GM18909 (cell line): ENCODE measurements at regions not wholly inside any gene's neighbourhood (a gene's known extent, or its start where the extent isn't known, plus 50 kb on each side); places are given as distances from the start of the nearest gene placed in this dataset.
"Not testable (repeated sequence)": the region's sequence is repeated elsewhere in the genome, so short reads cannot be mapped to it uniquely, and the experiment has no call there.

Source experiments
- ATAC-seq: cut with Tn5 transposase; IDR thresholded peaks from one replicate; pipeline ENCODE4 v1.9.1; 2021; ENCODE audit warnings: mild to moderate bottlenecking; ENCODE audit not compliant: unreplicated experiment, poor library complexity

- no peak for ATAC-seq
Observed at GRCh38 chrX:136975684-136976470, 57.9 kb downstream of the GPR101 start.

- no peak for ATAC-seq
Observed at GRCh38 chrX:136967966-136968365, 65.8 kb downstream of the GPR101 start.

GRCh38 chrX:136963973-136964372 lies 69.8 kb downstream of the GPR101 start:
- no peak for ATAC-seq

- no peak for ATAC-seq
Observed at GRCh38 chrX:136961594-136962135, 72.1 kb downstream of the GPR101 start.

GRCh38 chrX:136954930-136955329 lies 74.4 kb upstream of the RBMX start:
- no peak for ATAC-seq

DNA sequence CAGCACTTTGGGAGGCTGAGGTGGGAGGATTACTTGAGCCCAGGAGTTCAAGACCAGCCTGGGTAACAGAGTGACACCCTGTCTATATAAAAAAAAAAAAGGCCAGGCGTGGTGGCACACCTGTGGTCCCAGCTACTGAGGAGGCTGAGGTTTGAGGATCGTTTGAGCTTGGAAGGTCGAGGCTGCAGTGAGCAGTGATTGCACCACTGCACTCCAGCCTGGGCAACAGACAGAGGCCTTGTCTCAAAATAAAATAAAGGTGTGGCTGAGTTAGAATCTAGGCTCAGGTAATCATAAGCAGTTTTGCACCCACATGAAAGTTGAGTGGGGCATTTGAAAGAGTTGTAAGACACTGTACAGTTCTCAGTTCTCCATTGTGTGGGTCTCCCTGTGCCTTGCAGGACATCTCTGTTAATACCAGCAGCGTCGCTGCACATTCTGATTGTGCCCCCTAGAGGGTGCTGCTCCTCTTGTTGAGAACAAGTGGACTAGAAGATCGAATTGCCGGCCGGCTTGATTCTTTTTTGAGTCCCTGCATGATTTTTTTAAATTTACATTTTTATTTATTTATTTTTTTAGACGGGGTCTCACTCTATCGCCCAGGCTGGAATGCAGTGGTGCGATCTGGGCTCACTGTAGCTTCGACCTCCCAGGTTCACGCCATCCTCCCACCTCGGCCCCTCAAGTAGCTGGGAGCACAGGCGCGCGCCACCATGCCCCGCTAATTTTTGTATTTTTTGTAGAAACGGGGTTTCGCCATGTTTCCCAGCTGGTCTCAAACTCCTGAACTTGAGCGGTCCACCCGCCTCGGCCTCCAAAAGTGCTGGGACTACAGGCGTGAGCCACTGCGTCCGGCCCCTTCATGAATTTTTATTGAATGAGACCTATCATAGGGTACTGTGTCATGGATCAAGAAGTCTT lies 73.6 kb upstream of the RBMX start:
- peak; percentile 96 for ATAC-seq

GRCh38 chrX:136950211-136950610 lies 69.7 kb upstream of the RBMX start:
- no peak for ATAC-seq

- no peak for ATAC-seq
Observed at GRCh38 chrX:136941396-136942337, 61.1 kb upstream of the RBMX start.

- ATAC-seq: no peak
Observed at GRCh38 chrX:136936183-136936549, 55.6 kb upstream of the RBMX start.

- not testable (repeated sequence) for ATAC-seq
Observed at GRCh38 chrX:136935533-136936182, 55.1 kb upstream of the RBMX start.

GRCh38 chrX:136934652-136935051 lies 54.1 kb upstream of the RBMX start:
- not testable (repeated sequence) for ATAC-seq

GRCh38 chrX:136933611-136934145 lies 53.2 kb upstream of the RBMX start:
- no peak for ATAC-seq

GRCh38 chrX:136931661-136932060 lies 51.1 kb upstream of the RBMX start:
- ATAC-seq: no peak
